ENCODE measurements at regions not wholly inside any gene's neighbourhood (a gene's known extent, or its start where the extent isn't known, plus 50 kb on each side); places are given as distances from the start of the nearest gene placed in this dataset.

DNA sequence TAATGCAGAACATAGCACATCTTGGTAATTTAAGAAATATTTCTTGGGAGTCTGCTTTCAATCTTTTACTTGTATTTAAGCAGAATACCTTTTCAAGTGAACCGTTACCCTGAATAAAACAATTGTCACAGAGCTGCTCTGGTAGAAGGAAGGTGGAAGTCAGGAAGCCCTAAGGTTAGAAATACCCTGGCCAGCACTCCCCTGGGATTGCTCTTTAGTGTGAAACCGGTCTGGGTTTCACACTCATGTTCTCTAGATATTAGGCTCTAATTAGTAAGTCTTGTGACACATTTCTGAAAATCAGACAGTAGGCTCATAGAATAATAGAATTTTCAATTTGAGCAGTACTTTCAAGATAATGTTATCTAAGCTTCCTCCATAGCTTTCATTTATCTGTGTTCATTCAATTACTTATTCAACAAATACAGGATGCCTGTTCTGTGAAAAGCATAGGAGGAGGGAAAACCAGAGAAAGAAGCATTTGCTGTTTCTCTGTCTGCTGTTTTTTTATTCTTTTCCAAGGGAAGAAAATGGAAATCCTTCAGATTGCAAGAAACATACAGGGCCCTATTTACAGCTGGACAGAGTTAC, 825.5 kb downstream of the TLR4 start:
- TF ChIP-seq, protein P1, sequence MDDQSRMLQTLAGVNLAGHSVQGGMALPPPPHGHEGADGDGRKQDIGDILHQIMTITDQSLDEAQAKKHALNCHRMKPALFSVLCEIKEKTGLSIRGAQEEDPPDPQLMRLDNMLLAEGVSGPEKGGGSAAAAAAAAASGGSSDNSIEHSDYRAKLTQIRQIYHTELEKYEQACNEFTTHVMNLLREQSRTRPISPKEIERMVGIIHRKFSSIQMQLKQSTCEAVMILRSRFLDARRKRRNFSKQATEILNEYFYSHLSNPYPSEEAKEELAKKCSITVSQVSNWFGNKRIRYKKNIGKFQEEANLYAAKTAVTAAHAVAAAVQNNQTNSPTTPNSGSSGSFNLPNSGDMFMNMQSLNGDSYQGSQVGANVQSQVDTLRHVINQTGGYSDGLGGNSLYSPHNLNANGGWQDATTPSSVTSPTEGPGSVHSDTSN (IDR thresholded peaks at IDR 0.05) = no peak
- TF ChIP-seq POLR2A (IDR thresholded peaks at IDR 0.05; ENCODE audit: low read length) (no peak), KDM1A (IDR thresholded peaks at IDR 0.05; ENCODE audit: low read depth) (no peak), EHMT2 (IDR thresholded peaks at IDR 0.05; ENCODE audit: low read depth) (no peak), RAD21 (conservative IDR thresholded peaks at IDR 0.05 in 1 of 2, IDR thresholded peaks at IDR 0.05 in 1 of 2) (no peak)
- TF ChIP-seq, protein P2, sequence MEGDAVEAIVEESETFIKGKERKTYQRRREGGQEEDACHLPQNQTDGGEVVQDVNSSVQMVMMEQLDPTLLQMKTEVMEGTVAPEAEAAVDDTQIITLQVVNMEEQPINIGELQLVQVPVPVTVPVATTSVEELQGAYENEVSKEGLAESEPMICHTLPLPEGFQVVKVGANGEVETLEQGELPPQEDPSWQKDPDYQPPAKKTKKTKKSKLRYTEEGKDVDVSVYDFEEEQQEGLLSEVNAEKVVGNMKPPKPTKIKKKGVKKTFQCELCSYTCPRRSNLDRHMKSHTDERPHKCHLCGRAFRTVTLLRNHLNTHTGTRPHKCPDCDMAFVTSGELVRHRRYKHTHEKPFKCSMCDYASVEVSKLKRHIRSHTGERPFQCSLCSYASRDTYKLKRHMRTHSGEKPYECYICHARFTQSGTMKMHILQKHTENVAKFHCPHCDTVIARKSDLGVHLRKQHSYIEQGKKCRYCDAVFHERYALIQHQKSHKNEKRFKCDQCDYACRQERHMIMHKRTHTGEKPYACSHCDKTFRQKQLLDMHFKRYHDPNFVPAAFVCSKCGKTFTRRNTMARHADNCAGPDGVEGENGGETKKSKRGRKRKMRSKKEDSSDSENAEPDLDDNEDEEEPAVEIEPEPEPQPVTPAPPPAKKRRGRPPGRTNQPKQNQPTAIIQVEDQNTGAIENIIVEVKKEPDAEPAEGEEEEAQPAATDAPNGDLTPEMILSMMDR (IDR thresholded peaks at IDR 0.05) = no peak

Measured in A549 (cell line).